Activated naive CD8-positive, alpha-beta T cell treated with anti-CD3 and anti-CD28 coated beads for 36 hours (primary cell): ENCODE measurements at regions not wholly inside any gene's neighbourhood (a gene's known extent, or its start where the extent isn't known, plus 50 kb on each side); places are given as distances from the start of the nearest gene placed in this dataset.

Source experiments
- DNase-seq: peaks from one replicate; pipeline ENCODE4 v3.0.0; 2021
- H3K27ac Mint-ChIP-seq: one replicate; pipeline ENCODE4 v1.8.0; 2022; ENCODE audit warnings: mild to moderate bottlenecking, moderate library complexity, mixed read lengths
- H3K27me3 Mint-ChIP-seq: one replicate; pipeline ENCODE4 v1.8.0; 2022; ENCODE audit warnings: mild to moderate bottlenecking, mixed read lengths
- H3K36me3 Mint-ChIP-seq: one replicate; pipeline ENCODE4 v1.8.0; 2021; ENCODE audit warnings: mild to moderate bottlenecking, mixed read lengths
- H3K4me1 Mint-ChIP-seq: one replicate; pipeline ENCODE4 v1.8.0; 2021; ENCODE audit warnings: mixed read lengths
- H3K4me3 Mint-ChIP-seq: one replicate; pipeline ENCODE4 v1.8.0; 2022; ENCODE audit warnings: mild to moderate bottlenecking, moderate library complexity, mixed read lengths
- H3K9me3 Mint-ChIP-seq: one replicate; pipeline ENCODE4 v1.8.0; 2022; ENCODE audit warnings: mixed read lengths

DNA sequence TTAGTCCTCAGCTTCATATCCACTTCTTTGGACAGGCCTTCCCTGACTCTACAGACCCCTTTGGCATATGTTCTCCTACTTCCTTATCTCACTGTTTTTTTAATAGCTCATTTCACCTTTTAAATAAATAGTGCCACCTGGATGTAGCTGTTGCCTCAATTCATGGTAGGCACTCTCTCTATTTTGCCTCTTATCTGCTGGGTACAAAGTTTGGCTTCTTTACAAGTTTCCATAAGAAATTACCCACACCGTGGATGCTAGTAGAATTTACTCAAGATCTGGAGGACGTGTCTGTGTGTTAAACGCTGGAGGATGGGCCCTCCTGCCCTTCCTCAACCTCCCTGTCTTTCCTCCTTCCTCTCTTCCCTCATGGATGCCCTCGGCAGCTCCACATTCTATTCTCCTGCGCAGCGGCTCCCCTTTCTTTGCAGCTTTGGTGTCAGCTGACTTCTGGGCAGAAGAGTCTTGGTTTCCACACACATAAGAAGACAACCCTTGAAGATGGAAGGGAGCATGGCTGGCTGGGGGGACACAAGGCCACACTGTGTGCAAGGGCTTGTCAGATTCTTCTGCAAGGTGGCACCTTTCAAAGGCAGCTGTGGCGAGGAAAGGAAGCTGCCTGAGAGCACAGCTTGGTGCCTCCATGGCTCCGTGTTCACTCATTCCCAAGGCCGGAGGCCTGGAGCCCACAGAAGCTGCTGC is 212.6 kb downstream of the SNX19 start:
- peaks cover 2% of the 10 kb centered on the region for H3K9me3 Mint-ChIP-seq
- H3K4me3 Mint-ChIP-seq = no peak overlapping the region
- H3K4me1 Mint-ChIP-seq = no peaks in the 10 kb centered on the region
- no peaks in the 10 kb centered on the region for H3K27me3 Mint-ChIP-seq
- no peaks in the 10 kb centered on the region for H3K36me3 Mint-ChIP-seq
- H3K27ac Mint-ChIP-seq = no peak overlapping the region
- no peak for DNase-seq

DNA sequence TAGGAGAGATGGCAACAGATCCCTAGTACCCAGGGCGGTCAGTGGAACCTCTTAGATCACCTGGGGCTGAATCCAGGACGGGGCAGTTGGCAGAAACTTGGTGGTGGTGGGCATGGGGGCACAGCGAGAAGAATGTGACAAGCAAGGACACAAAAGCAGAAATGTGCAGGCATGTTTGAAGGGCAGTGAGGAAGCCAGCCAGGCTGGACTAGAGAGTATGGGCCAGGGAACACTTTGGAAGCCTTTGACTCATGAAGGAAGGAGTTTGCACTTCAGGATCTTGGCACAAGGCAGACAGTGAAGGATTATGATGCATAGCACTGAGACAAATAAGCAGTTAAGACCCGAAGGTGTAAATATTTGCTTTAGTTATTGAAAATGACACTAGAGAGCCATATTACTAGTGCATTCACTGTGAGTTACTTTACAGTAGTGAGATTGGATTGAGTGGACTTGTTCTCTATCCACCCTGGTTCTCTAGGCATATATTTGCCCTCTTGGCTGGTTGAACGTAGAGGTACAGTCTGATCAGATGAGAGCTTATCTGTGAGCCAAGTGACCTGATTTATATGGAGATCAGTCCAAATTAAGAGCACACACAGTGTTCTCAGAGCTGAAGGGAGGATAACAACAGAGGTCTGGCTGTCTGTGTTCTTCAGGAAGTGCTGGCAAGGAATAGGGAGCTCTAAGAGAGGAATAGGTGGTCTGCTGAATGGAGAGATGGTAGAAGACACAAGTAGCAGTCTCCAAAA is 210.4 kb downstream of the SNX19 start:
- Mint-ChIP-seq H3K4me1 (no peaks in the 10 kb centered on the region), H3K36me3 (no peaks in the 10 kb centered on the region), H3K27ac (no peak overlapping the region), H3K4me3 (no peak overlapping the region), H3K9me3 (peaks cover 2% of the 10 kb centered on the region), H3K27me3 (no peaks in the 10 kb centered on the region)
- DNase-seq = no peak

- Mint-ChIP-seq H3K36me3 (no peaks in the 10 kb centered on the region), H3K27ac (no peak overlapping the region), H3K27me3 (no peaks in the 10 kb centered on the region), H3K4me1 (no peaks in the 10 kb centered on the region), H3K4me3 (no peak overlapping the region), H3K9me3 (peaks cover 2% of the 10 kb centered on the region)
- DNase-seq = no peak
Measured at GRCh38 chr11:130706572-130706971, 209.7 kb downstream of the SNX19 start.

- Mint-ChIP-seq H3K4me1 (no peaks in the 10 kb centered on the region), H3K9me3 (peaks cover 2% of the 10 kb centered on the region), H3K27ac (no peak overlapping the region), H3K27me3 (no peaks in the 10 kb centered on the region), H3K36me3 (no peaks in the 10 kb centered on the region), H3K4me3 (no peak overlapping the region)
- no peak for DNase-seq
Measured at GRCh38 chr11:130707217-130707616, 209.1 kb downstream of the SNX19 start.

GRCh38 chr11:130709531-130709930 is 206.7 kb downstream of the SNX19 start:
- Mint-ChIP-seq H3K27ac (no peak overlapping the region), H3K4me3 (no peak overlapping the region), H3K9me3 (no peaks in the 10 kb centered on the region), H3K4me1 (no peaks in the 10 kb centered on the region), H3K36me3 (no peaks in the 10 kb centered on the region), H3K27me3 (no peaks in the 10 kb centered on the region)
- no peak for DNase-seq

DNA sequence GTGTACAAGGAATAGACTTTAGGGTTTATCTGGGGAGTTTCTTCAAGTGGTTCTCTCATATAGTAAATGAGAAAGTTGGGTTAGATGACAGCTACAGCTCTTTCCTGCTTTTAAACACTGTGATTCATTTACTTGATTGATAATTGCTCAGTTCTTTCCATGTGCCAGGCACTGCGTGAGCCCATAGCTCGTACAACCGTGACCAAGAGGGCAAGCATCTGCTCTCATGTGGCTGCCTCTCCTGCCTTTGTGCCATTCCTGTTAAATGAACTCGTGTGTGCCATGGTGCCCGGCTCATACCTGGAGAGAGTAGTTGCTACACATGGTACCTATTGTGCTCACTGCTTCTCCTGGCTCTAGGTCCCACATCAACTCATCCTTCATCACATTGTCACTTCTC is 206.3 kb downstream of the SNX19 start:
- H3K27ac Mint-ChIP-seq = no peak overlapping the region
- H3K4me1 Mint-ChIP-seq = no peaks in the 10 kb centered on the region
- H3K9me3 Mint-ChIP-seq = no peaks in the 10 kb centered on the region
- no peak overlapping the region for H3K4me3 Mint-ChIP-seq
- H3K27me3 Mint-ChIP-seq = no peaks in the 10 kb centered on the region
- no peak for DNase-seq
- no peaks in the 10 kb centered on the region for H3K36me3 Mint-ChIP-seq

- H3K27ac Mint-ChIP-seq = no peak overlapping the region
- H3K36me3 Mint-ChIP-seq = no peaks in the 10 kb centered on the region
- H3K4me3 Mint-ChIP-seq = no peak overlapping the region
- H3K27me3 Mint-ChIP-seq = no peaks in the 10 kb centered on the region
- no peaks in the 10 kb centered on the region for H3K9me3 Mint-ChIP-seq
- H3K4me1 Mint-ChIP-seq = no peaks in the 10 kb centered on the region
- DNase-seq = no peak
Measured at GRCh38 chr11:130710497-130711012, 205.7 kb downstream of the SNX19 start.

DNA sequence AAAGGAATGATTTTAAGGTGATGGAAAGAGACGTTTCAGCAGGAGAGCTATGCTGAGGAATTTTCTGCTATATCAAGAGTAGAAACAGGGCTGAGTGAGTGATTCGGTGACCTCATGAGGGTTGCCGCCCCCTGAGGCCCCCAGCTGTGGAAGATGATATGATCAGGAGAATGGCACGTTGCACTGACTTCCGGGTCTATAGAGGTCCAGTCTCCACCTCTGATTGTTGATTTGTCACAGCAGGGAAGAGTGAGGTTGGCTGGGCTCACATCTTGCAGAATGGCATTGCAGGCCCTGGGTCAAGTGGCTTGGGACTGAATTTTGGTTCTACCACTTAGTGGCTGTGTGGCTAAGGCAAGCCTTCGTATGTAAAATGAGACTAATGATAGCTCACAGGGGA is 205.1 kb downstream of the SNX19 start:
- no peaks in the 10 kb centered on the region for H3K36me3 Mint-ChIP-seq
- no peak for DNase-seq
- no peaks in the 10 kb centered on the region for H3K27me3 Mint-ChIP-seq
- H3K9me3 Mint-ChIP-seq = no peaks in the 10 kb centered on the region
- H3K27ac Mint-ChIP-seq = no peak overlapping the region
- no peaks in the 10 kb centered on the region for H3K4me1 Mint-ChIP-seq
- no peak overlapping the region for H3K4me3 Mint-ChIP-seq

GRCh38 chr11:130712480-130712879 is 203.8 kb downstream of the SNX19 start:
- H3K36me3 Mint-ChIP-seq = no peaks in the 10 kb centered on the region
- no peak for DNase-seq

DNA sequence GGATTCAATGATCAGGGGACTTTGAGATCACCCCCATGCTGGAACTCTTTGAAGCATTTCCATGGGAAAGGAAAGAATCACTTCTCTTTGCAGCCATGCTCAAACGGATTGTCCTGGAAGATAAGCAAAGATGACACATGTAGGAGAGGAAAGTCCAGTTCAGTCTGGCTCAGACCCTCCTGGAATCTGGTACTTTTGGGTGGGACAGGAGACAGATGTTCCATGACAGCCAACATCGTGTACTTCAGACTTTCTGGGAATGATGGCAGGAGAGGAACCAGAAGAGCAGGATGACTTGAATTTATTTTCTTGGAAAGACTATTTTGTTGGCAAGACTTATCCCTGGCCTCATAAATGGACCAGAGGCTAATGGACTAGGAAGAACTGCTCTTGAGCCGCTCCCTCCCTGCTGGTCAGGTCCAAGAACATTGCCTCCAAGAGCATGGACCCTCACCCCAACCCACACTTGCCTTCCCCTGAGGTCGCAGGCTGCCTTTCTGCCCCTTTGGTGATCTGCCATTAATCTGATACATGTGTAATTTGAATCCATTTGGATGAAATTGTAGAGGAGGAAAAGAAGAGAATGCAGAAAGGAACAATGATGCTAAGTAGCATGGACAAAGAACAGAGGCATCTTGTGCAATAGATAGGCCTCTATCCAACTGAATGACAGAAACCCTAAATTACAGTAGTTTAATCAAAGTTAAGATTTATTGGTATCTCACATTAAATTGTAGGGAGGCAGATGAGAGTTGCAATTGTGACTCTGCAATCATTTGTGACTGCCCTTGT is 201.0 kb downstream of the SNX19 start:
- no peak overlapping the region for H3K27ac Mint-ChIP-seq
- no peaks in the 10 kb centered on the region for H3K9me3 Mint-ChIP-seq
- H3K4me3 Mint-ChIP-seq = no peak overlapping the region
- no peaks in the 10 kb centered on the region for H3K27me3 Mint-ChIP-seq
- no peak for DNase-seq
- no peaks in the 10 kb centered on the region for H3K36me3 Mint-ChIP-seq
- no peaks in the 10 kb centered on the region for H3K4me1 Mint-ChIP-seq

More at GRCh38 chr11:130712480-130712879, 203.8 kb downstream of the SNX19 start:
- Mint-ChIP-seq H3K27me3 (no peaks in the 10 kb centered on the region), H3K27ac (no peak overlapping the region), H3K4me1 (no peaks in the 10 kb centered on the region), H3K4me3 (no peak overlapping the region), H3K9me3 (no peaks in the 10 kb centered on the region)

GRCh38 chr11:130715877-130716220 is 200.4 kb downstream of the SNX19 start:
- DNase-seq = no peak
- no peaks in the 10 kb centered on the region for H3K27me3 Mint-ChIP-seq
- no peak overlapping the region for H3K27ac Mint-ChIP-seq
- no peak overlapping the region for H3K4me3 Mint-ChIP-seq
- no peaks in the 10 kb centered on the region for H3K36me3 Mint-ChIP-seq
- H3K9me3 Mint-ChIP-seq = no peaks in the 10 kb centered on the region
- no peaks in the 10 kb centered on the region for H3K4me1 Mint-ChIP-seq

DNA sequence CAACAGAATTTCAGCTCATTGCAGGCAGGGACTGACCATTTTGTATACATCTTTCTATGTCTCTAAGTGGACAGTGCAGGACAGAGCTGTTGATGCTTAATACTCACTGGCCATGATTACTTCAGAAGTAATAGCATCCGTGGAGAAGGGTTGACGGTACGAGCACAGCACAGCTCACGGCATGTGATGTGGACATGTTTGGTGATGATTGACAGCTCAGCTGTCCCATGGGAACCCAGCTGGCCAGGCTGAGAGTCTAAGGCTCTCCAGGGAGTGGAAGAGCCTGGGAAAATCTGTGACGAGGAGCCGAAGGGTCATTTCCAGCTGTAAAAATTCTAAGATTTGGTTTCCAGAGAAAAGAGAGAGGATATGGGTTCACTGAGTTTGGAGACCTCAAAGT is 198.2 kb downstream of the SNX19 start:
- Mint-ChIP-seq H3K9me3 (no peaks in the 10 kb centered on the region), H3K4me1 (no peaks in the 10 kb centered on the region), H3K27me3 (no peaks in the 10 kb centered on the region), H3K36me3 (no peaks in the 10 kb centered on the region), H3K4me3 (no peak overlapping the region), H3K27ac (no peak overlapping the region)
- no peak for DNase-seq

DNA sequence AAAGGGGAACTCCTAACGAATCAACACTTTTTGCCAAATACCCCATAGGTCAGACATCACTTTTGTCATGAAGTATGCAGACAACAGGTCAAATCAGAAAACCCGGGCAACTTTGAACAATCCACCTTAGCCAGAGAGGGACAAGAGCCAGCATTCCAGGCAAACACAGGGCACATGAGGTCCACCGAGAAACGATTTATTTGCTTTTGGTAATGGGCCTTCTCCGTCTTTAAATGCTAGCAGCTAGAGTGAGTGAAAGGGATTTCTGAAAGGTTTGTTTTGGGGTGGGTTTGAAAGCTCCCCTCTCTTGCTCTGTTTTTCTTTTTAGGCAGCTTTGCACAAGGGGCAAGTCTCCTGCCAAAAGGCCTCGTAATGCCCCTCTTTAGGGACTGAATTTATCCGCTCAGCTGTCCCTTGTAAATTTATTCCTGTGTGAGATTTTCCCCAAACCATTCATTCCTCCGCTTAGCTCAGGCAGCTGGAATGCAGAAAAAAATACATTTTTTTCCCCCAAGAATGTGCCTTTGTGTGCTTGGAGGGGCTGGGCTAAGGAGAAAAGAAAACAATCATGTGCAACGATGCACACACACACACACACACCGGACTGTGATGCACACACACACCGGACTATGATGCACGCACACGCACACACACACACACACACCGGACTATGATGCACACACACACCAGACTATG is 196.9 kb downstream of the SNX19 start:
- no peaks in the 10 kb centered on the region for H3K27me3 Mint-ChIP-seq
- no peaks in the 10 kb centered on the region for H3K9me3 Mint-ChIP-seq
- H3K4me3 Mint-ChIP-seq = no peak overlapping the region
- DNase-seq = no peak
- no peaks in the 10 kb centered on the region for H3K36me3 Mint-ChIP-seq
- H3K4me1 Mint-ChIP-seq = no peaks in the 10 kb centered on the region
- H3K27ac Mint-ChIP-seq = no peak overlapping the region

DNA sequence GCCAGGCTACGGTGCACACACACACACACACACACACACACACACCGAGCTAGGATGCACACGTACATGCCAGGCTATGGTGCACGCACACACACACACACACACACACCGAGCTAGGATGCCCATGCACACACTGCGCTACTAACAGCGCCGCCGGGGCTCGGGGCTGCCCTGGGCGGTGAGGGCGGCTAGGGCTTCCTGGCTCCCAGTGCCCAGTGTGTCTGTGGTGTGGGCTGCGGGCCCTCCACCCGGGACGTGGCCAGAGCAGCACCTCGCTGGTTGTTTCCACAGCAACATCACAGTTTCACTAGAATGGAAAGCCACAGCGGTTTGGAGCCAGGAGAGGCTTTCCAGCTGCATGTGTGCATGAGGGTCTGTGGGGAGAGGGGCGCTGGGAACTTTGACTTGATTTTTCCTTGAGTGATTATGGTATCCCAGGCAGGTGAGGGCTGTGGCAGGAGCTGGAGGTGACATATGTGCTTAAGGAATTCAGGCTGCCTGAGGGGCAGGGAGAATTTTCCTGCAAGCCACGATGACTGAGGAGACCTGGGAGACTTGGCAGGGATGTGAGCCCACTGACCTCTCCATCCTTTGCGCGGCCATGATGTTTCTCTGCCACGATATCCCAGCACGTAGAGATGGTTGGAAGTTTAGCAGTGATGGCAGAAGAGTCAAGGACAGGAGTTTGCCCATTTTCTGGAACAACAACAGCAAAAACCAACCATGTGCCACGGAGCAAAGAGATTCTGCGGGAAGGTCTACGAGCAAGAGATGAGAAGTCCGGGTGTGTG is 195.9 kb downstream of the SNX19 start:
- H3K27me3 Mint-ChIP-seq = peaks cover 2% of the 10 kb centered on the region
- no peak for DNase-seq
- no peaks in the 10 kb centered on the region for H3K36me3 Mint-ChIP-seq
- no peaks in the 10 kb centered on the region for H3K9me3 Mint-ChIP-seq
- H3K27ac Mint-ChIP-seq = no peak overlapping the region
- no peaks in the 10 kb centered on the region for H3K4me1 Mint-ChIP-seq
- H3K4me3 Mint-ChIP-seq = no peak overlapping the region
